ENCODE measurements at regions not wholly inside any gene's neighbourhood (a gene's known extent, or its start where the extent isn't known, plus 50 kb on each side); places are given as distances from the start of the nearest gene placed in this dataset.
"Not testable (repeated sequence)": the region's sequence is repeated elsewhere in the genome, so short reads cannot be mapped to it uniquely, and the experiment has no call there.

DNA sequence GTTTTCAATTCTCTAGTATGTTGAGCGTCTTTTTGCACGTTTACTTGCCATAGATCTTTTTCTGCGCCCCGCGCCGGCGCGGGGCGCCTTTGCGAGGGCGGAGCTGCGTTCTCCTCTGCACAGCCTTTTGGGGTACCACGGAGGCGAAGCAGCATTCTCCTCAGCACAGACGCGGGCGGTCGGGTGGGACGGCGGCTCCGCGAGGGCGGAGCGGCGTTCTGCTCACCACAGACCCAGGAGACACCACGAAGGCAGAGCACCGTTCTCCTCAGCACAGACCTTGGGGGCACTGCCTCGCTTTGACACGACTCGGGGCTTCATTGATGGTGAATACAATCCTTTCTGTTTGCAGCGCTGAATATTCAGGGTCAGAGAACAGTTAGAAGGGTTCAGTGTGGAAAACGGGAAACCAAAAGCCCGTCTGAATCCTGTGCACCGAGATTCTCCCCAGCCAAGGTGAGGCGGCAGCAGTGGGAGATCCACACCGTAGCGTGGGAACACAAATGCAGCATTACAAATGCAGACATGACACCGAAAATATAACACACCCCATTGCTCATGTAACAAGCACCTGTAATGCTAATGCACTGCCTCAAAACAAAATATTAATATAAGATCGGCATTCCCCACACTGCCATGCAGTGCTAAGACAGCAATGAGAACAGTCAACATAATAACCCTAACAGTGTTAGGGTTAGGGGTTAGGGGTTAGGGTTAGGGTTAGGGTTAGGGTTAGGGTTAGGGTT is 190.7 kb upstream of the VIPR2 start:
- DNase-seq: not testable (repeated sequence)

DNA sequence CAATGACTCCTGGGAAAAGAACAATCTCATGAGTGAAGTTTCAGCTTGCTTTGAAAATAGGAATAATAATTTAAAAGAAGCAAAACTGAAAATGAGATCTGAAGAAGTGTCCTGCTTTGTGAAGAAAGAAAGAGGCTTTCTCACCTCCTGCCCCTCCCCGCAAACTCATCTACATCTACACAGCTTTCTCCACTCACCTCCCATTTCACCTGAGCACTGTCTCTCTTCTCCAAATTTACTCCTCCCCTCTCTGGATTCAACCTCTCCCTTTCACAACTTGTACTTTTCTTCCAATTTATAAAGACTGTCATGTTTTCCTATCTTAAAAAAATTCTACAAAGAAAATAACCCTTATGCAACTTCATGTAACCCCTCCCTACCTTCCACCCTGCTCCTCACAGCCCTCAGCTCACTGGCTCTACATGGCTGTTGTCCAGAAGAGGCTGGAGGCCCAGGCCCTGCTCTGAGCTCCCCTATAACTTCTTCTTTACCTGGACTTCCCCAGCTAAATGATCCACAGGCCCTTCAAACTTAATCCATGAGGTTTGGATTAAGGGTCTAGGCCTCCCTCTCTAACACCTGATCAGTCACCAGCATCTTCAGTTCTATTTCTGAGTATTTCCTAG is 188.3 kb upstream of the VIPR2 start:
- DNase-seq: not testable (repeated sequence)

DNA sequence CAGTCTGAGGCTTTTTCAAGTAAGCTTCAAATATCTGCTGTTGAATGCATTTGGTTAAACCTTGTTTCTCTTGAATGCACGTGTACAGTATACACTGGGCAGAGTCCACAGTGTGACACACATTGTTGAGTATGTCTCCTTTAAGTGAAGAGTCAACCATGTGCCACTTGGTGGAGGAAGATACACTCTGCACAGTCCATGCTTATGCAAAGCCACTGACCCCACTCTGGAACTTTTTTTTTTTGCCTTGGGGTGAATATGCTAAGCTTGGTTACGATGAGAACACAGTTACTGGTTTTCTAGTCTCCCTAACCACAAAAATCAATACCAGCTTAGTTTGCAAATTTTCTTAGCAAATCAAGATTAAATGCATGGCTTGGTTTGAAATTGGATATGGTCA is 186.8 kb upstream of the VIPR2 start:
- DNase-seq: no peak

DNA sequence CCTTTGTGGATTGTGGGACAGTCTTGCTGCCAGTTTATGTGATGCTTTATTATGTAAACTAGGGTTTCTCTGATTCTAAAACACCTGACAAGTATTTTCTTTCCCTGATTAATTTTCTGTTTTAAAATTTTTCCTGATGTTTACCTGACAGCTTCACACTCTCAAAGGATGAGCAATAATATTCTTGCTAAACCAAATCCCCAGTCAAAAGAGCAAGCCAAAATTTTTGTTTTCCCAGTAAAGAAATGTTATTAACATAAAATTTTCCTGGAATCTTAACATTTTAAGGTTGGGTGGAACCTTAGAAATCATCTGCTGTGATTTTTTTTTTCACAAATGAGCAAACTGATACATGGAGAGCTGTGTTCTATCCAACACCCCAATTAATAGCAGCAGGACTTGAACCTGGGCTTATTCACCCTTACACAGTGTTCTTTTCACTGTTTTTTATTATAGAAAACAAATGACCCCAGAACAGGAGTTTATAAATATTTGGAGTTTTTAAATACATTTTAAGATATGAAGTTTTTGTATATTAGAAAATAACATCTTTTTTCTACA is 185.2 kb upstream of the VIPR2 start:
- no peak for DNase-seq

DNA sequence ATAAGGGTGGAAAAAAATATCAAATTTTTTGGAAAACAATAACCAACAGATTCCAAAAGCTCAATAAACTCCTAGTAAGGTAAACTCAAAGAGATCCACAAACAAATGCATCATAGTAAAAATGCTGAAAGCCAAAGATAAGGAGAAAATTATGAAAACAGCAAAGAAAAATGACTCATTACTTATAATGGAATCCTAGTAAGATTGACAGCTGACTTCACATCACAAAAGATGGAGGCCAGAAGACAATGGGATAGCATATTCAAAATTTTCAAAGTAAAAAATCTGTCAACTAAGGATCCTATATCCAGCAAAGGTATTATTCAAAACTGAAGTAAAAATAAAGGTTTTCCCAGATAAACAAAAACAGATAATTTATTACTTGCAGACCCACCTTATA is 183.4 kb upstream of the VIPR2 start:
- DNase-seq: no peak

DNA sequence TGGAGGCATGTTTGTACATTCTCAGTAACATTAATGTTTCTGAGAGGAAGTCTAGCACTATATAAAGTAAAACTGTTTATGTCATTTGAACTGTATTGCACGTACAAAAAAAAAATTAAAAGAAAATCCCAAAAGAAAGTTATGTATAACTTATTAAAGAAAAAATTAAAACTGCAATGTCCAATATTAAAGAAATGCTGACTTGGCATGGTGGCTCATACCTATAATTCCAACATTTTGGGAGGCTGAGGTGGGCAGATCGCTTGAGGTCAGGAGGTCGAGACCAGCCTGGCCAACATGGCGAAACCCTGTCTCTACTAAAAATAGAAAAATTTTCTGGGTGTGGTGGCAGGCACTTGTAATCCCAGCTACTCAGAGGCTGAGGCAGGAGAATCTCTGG is 178.7 kb upstream of the VIPR2 start:
- DNase-seq: no peak

DNA sequence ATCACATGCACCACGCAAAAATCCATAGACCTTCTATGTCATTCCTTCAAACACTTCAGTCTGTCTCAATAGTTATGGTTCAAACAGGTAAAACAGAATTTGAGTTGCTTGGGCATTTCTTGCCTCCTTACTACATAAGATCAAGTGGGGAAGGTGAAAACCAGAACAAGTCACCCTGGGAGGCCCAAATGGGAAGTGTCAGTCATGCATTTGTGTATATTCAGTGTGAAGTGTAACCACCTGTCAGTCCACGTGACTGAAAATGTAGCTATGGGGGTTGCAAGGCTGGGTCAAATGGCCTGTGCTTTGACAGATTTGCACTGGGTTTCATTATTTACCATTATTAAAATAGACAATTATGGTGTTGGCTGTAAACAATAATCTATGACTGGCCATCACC is 176.6 kb upstream of the VIPR2 start:
- DNase-seq: no peak

DNA sequence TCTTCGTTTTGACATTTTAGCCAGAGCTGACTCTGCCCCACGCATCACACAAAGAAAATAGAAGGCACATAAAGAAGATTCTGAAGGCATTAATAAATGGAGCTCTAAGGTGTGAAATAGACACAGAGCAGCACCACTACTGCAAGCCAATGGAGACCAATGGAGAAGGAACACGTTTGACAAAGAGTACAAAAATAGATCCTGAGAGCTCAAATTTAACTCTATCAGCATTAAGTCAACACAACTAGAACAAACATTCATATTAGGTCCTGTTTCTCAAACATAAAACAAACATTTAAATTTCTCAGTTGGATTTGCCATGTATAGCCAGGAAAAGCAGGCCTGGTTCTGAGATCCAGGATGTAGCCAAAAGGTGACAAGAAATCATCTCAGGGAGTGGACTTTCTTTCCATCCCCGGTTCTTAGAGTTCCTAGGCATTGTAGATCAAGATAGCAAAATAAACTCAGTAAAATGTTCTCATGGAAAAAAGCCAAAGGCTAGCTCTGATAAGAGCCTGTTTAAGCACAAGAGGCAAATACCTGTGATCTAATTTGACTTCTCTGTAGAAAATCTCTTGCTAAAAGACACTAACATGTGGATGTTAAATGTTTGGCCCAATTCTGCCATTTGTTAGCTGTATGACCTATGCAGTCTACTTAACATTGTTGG is 174.2 kb upstream of the VIPR2 start:
- DNase-seq: no peak

DNA sequence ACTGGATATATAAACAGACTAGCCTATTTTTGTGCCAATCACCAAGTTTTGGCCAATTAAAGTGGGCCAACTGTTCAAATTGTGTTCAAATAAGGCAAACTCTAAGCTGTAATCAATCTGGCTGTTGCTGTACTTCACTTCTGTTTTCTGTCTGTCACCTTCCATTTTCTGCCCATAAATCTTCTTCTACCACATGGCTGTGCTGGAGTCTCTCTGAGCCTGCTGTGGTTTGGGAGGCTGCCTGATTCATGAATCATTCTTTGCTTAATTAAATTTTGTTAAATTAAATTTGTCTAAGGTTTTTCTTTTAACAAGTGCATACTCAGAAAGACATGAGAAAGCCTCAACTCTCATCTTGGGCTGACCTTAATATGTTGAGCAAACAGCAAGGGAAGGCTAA is 172.6 kb upstream of the VIPR2 start:
- DNase-seq: no peak

DNA sequence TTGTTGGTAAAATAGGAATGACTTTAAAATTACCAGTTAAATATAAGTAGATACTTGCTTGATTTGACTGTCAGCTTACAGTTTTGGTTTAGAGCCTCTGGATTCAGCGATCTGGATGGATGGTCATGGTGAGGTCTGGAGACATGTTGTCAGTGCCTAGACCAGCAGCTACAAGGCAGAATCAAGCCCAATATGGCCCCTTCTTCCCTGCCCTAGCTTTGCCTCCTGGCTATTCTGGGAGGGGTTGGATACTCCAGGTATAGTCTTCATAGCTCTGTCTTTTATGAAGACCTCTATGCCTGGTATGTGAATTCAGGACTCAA is 166.5 kb upstream of the VIPR2 start:
- DNase-seq: no peak

DNA sequence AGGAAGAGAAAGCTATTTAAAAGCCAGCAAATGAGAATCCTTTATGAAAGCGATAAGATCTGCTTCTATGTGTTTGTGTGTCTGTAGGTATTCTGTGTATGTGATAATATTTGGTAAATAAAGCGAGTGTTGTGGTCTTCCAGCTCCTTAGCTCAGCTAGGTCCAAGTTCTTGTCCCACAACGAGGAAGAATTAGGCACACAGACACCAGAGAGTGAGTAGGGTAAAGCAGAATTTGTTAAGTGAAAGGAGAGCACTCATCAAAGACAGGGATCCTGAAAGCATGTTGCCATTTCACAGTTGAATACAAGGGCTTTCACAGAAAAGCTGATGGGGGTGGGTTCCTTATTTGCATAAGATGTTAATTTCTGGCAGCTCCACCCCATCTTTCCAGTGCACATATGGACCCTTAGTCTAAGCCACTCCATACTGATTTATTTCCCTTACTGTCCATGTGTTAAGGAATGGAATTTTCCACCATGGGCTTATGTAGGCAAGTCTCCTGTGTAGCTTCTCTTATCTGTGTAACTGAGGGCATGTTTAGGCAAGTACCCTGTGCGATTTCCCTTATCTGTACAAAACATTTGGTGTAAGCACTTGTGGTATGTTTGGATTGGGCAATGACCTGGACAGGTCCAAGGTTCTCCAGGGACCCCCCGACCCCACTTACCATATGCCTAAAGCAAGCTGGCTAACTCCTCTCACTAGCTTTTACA is 165.9 kb upstream of the VIPR2 start:
- DNase-seq: no peak

DNA sequence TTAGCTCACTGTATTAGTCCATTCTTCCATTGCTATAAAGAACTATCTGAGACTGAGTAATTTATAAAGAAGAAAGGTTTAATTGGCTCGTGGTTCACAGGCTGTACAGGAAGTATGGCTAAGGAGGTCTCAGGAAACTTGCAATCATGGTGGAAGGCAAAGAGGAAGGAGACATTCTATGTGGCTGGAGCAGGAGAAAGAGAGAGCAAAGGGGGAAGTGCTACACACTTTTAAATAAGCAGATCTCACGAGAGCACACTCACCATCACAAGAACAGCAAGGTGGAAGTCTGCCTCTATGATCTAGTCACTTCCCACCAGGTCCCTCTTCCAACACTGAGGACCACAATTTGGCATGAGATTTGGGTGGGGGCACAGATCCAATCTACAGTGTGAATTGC is 164.5 kb upstream of the VIPR2 start:
- DNase-seq: peak; percentile 31

DNA sequence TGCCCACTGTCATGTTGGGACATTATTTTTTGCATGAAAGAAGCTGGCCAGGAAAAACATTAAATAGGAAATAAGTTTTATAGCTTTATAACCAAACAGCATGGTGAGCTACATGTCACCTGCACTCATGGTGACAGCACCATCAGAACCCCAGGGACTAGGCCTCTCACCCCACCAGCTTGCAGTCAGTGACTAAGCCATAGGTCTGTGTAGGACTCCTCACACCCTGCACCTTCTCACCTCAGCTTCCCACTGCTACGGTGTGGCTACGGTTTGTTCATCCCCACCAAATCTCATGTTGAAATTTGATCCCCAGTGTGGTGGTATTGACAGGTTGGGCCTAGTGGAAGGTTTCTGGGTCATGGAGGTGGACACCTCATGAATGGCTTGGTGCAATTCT is 161.3 kb upstream of the VIPR2 start:
- DNase-seq: no peak

DNA sequence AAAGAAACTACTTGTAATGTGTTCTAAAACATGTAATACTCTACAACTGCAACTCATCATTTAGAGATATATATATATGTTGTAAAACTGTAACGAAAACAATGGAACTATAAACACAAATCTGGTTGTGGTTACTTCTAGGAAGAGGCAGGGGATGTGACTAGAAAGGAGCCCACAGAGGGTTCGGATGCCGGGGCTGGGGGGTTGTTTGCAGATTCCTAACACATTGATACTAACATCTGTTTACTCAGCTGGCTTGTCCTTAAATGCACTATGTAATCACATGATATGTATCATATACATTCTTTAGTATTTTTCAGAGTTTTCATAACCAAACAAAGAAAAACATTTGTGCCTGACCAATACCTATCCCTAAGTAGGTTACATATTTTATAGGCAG is 160.5 kb upstream of the VIPR2 start:
- not testable (repeated sequence) for DNase-seq

DNA sequence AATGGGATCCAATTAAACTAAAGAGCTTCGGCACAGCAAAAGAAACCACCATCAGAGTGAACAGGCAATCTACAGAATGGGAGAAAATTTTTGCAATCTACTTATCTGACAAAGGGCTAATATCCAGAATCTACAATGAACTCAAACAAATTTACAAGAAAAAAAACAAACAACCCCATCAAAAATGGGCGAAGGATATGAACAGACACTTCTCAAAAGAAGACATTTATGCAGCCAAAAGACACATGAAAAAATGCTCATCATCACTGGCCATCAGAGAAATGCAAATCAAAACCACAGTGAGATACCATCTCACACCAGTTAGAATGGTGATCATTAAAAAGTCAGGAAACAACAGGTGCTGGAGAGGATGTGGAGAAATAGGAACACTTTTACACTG is 158.8 kb upstream of the VIPR2 start:
- DNase-seq: not testable (repeated sequence)

DNA sequence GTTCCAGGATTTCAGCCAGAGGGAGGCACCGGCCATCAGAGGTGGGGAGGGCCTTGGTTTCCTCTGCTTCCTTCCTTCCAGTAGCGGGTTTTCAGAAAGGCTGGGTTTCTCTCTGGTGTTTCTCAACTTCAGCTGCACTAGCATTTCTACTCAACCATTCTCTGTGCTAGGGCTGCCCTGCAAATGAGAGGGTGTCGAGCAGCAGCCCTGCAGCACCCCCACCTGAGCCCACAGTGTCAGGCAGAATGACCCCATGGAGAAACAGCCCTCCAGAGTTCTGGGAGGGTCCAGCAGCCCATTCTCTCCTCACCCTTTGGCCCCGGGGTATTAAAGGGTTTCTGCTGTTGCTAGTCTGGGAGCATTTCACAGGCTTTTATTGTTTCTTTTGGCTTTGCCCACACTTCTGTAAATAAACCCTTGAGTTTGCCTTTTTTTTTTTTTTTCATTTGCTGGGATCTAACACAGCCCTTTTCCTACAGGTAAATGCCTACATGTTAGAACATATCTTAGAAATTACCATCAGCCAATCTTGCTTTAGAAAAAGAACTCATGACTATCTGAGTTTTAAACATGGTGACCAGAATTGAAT is 151.5 kb upstream of the VIPR2 start:
- DNase-seq: no peak

DNA sequence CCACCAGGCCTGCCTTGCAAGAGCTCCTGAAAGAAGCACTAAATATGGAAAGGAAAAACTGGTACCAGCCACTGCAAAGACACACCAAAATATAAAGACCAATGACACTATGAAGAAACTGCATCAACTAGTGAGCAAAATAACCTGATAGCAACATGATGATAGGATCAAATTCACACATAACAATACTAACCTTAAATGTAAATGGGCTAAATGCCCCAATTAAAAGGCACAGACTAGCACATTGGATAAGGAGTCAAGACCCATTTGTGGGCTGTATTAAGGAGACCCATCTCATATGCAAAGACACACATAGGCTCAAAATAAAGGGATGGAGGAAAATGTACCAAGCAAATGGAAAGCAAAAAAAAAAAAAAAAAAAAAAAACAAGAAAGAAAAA is 141.8 kb upstream of the VIPR2 start:
- DNase-seq: not testable (repeated sequence)

DNA sequence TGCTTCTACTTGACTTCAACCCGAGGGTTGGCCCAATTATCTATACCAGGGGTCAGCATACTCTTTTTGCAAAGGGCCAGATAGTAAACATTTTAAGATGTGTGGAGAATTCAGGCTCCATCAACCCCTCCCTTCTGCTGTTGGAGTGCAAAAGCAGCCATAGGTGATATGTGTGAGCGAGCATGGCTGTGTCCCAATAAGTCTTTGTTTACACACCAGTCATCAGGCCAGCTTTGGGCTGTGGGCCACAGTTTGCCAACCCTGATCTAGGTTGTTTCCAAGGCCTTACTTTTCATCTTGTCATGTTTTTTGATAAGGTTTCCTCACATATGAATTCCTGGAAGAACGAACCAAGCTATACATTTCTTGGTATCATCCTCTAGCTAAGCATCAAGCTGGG is 136.9 kb upstream of the VIPR2 start:
- no peak for DNase-seq

DNA sequence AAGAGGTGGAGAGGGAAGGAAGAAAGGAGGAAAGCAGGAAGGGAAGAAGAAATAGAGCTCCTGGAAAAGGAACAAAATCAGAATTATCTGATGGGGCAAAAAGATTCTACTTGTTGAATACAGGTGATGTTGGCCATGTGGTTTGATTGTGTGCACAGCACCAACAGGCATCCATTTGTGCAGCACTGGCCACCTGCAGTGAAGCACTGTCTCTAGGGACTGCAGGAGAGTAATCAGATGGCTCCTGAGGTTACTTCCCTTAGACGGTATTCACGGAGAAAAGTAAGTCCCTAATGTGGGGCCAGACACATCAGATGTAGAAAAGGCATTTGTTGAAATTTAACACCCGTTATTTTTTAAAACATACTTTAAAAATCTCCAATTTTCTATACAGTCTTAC is 135.3 kb upstream of the VIPR2 start:
- no peak for DNase-seq

DNA sequence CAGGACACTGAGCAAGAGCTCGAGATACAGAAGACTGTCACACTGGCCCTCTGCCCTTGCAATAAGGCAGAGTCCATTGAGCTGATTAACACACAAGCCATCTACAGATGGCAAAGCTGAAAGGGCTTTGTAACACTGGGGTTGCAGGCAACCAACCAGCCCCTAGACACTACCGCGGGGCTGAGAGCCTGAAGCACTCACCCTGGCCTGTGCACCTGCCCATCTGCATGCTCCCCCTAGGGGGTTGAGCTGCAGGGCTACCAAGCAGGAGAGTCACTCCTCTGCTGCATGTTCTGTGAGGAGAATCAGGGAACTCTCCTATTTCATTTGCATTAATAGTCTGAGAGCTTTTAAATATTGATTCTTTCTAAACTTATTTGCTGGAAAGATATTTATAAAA is 128.1 kb upstream of the VIPR2 start:
- no peak for DNase-seq

DNA sequence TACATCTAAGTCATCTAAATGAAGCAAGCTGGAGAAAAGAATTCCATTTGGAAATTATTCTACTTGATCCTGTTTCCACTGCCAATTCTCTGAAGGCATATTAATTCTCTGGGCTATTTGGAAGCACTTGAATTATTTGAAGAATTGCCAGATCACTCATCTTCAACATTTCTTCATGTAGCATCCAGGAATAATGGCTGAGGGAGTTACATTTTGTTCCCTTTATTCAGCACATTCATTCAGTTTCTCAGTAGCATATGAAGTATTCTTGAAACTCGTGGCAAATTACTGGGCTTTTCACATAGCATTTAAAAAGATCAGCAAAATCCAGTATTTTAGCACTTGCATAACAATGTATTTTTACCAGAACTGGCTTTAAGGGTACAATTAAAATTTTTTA is 127.1 kb upstream of the VIPR2 start:
- no peak for DNase-seq

DNA sequence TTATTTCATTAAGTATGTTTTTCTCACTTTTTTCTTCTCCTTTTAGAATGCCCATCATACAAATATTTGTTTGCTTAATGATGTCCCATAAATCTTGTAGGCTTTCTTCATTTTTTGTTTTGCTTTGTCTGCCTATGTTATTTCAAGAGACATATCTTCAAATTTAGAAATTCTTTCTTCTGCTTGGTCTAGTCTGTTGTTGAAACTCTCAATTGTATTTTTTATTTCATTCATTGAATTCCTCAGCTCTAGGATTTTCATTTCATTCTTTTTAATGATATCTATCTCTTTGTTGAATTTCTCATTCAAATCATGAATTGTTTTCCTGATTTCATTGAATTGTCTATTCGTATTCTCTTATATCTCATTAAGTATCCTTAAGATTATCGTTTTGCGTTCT is 125.1 kb upstream of the VIPR2 start:
- no peak for DNase-seq

DNA sequence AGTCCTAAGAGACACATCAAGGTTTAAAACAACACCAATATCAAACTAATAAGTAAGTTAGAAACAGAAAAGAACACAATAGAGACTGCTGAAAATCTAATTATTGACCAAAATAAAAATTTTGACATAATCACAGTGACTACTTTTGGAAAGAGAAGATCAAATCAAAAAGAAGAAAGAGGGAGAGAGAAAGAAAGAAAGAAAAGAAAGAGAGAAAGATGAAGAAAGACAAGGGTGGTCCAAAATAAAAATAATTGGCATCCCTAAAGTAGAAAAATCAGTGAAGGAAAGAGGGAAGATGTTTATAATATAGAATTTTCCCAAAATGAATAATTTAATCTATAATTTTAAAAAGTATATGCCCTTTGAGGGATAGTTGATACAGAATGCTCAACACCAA is 118.8 kb upstream of the VIPR2 start:
- DNase-seq: no peak

All from GF-D8 (cell line).